ENCODE measurements at regions not wholly inside any gene's neighbourhood (a gene's known extent, or its start where the extent isn't known, plus 50 kb on each side); places are given as distances from the start of the nearest gene placed in this dataset.
"Not testable (repeated sequence)": the region's sequence is repeated elsewhere in the genome, so short reads cannot be mapped to it uniquely, and the experiment has no call there.

- TF ChIP-seq POLR2A (IDR thresholded peaks at IDR 0.05; ENCODE audit: low read length) (no peak), GATA1 (IDR thresholded peaks at IDR 0.05; ENCODE audit: low read depth, low read length) (no peak)
- DNase-seq, result no peak
Observed at GRCh38 chr2:228527197-228527881, 345.9 kb upstream of the SPHKAP start.

- no peak for DNase-seq
- TF ChIP-seq POLR2A (IDR thresholded peaks at IDR 0.05; ENCODE audit: low read length), result no peak
- TF ChIP-seq GATA1 (IDR thresholded peaks at IDR 0.05; ENCODE audit: low read depth, low read length), result no peak
Observed at GRCh38 chr2:228526687-228527086, 345.2 kb upstream of the SPHKAP start.

- no peak for DNase-seq
- TF ChIP-seq GATA1 (IDR thresholded peaks at IDR 0.05; ENCODE audit: low read depth, low read length) (no peak), POLR2A (IDR thresholded peaks at IDR 0.05; ENCODE audit: low read length) (no peak)
Observed at GRCh38 chr2:228522977-228523376, 341.5 kb upstream of the SPHKAP start.

GRCh38 chr2:228522276-228522675 lies 340.8 kb upstream of the SPHKAP start:
- DNase-seq, result no peak
- TF ChIP-seq POLR2A (IDR thresholded peaks at IDR 0.05; ENCODE audit: low read length) (no peak), GATA1 (IDR thresholded peaks at IDR 0.05; ENCODE audit: low read depth, low read length) (no peak)

- TF ChIP-seq GATA1 (IDR thresholded peaks at IDR 0.05; ENCODE audit: low read depth, low read length), result no peak
- no peak for TF ChIP-seq POLR2A (IDR thresholded peaks at IDR 0.05; ENCODE audit: low read length)
- no peak for DNase-seq
Observed at GRCh38 chr2:228519561-228519960, 338.1 kb upstream of the SPHKAP start.

GRCh38 chr2:228516019-228516418 lies 334.5 kb upstream of the SPHKAP start:
- TF ChIP-seq POLR2A (IDR thresholded peaks at IDR 0.05; ENCODE audit: low read length), result no peak
- TF ChIP-seq GATA1 (IDR thresholded peaks at IDR 0.05; ENCODE audit: low read depth, low read length), result no peak
- DNase-seq, result no peak

GRCh38 chr2:228513480-228513879 lies 332.0 kb upstream of the SPHKAP start:
- DNase-seq, result not testable (repeated sequence)

GRCh38 chr2:228509021-228509420 lies 327.5 kb upstream of the SPHKAP start:
- TF ChIP-seq GATA1 (IDR thresholded peaks at IDR 0.05; ENCODE audit: low read depth, low read length) (no peak), POLR2A (IDR thresholded peaks at IDR 0.05; ENCODE audit: low read length) (no peak)
- no peak for DNase-seq

GRCh38 chr2:228507870-228508269 lies 326.4 kb upstream of the SPHKAP start:
- DNase-seq, result no peak
- TF ChIP-seq POLR2A (IDR thresholded peaks at IDR 0.05; ENCODE audit: low read length), result no peak
- TF ChIP-seq GATA1 (IDR thresholded peaks at IDR 0.05; ENCODE audit: low read depth, low read length), result no peak

- DNase-seq, result no peak
- TF ChIP-seq POLR2A (IDR thresholded peaks at IDR 0.05; ENCODE audit: low read length), result no peak
- TF ChIP-seq GATA1 (IDR thresholded peaks at IDR 0.05; ENCODE audit: low read depth, low read length), result no peak
Observed at GRCh38 chr2:228507231-228507824, 325.8 kb upstream of the SPHKAP start.

GRCh38 chr2:228503731-228504130 lies 322.2 kb upstream of the SPHKAP start:
- no peak for TF ChIP-seq POLR2A (IDR thresholded peaks at IDR 0.05; ENCODE audit: low read length)
- TF ChIP-seq GATA1 (IDR thresholded peaks at IDR 0.05; ENCODE audit: low read depth, low read length), result no peak
- DNase-seq, result no peak

- no peak for DNase-seq
- TF ChIP-seq GATA1 (IDR thresholded peaks at IDR 0.05; ENCODE audit: low read depth, low read length) (no peak), POLR2A (IDR thresholded peaks at IDR 0.05; ENCODE audit: low read length) (no peak)
Observed at GRCh38 chr2:228493852-228494251, 312.4 kb upstream of the SPHKAP start.

GRCh38 chr2:228479014-228479413 lies 297.5 kb upstream of the SPHKAP start:
- TF ChIP-seq POLR2A (IDR thresholded peaks at IDR 0.05; ENCODE audit: low read length), result no peak
- no peak for TF ChIP-seq GATA1 (IDR thresholded peaks at IDR 0.05; ENCODE audit: low read depth, low read length)
- DNase-seq, result no peak

- no peak for DNase-seq
- TF ChIP-seq POLR2A (IDR thresholded peaks at IDR 0.05; ENCODE audit: low read length), result no peak
- no peak for TF ChIP-seq GATA1 (IDR thresholded peaks at IDR 0.05; ENCODE audit: low read depth, low read length)
Observed at GRCh38 chr2:228474466-228474865, 293.0 kb upstream of the SPHKAP start.

GRCh38 chr2:228469721-228470120 lies 288.2 kb upstream of the SPHKAP start:
- no peak for DNase-seq
- TF ChIP-seq GATA1 (IDR thresholded peaks at IDR 0.05; ENCODE audit: low read depth, low read length) (no peak), POLR2A (IDR thresholded peaks at IDR 0.05; ENCODE audit: low read length) (no peak)
